ENCODE measurements at regions not wholly inside any gene's neighbourhood (a gene's known extent, or its start where the extent isn't known, plus 50 kb on each side); places are given as distances from the start of the nearest gene placed in this dataset.
"Not testable (repeated sequence)": the region's sequence is repeated elsewhere in the genome, so short reads cannot be mapped to it uniquely, and the experiment has no call there.

DNA sequence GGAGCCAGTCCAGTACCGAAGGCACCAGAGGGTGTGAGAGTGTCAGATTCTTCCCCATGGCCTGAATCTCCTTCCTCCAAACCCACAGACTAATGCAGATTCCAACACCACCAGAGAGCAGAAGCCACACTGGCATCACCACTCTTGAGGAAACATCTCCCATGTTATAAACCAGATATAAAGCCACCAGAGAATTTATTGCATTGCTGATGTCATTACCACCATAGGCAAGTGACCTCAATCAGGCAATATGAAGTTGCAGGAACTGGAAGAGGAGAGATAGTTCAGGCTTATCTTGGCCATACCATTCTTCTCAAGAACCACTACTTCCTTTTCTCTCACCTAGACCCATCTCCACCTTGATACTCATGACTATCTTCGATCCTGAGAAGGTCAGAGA, 653.4 kb downstream of the TMEM121 start:
- H3K27me3 Mint-ChIP-seq (ENCODE audit: low read depth, poor library complexity): peaks cover 2% of the 10 kb centered on the region
- H3K27ac Mint-ChIP-seq: no peak overlapping the region
- H3K36me3 Mint-ChIP-seq (ENCODE audit: low read depth): no peaks in the 10 kb centered on the region
- no peaks in the 10 kb centered on the region for H3K4me1 Mint-ChIP-seq
- H3K4me3 Mint-ChIP-seq: no peak overlapping the region
- no peak for DNase-seq
- no peak for TF ChIP-seq CTCF (IDR thresholded peaks at IDR 0.05)
- H3K9me3 Mint-ChIP-seq: peaks cover 92% of the 10 kb centered on the region

DNA sequence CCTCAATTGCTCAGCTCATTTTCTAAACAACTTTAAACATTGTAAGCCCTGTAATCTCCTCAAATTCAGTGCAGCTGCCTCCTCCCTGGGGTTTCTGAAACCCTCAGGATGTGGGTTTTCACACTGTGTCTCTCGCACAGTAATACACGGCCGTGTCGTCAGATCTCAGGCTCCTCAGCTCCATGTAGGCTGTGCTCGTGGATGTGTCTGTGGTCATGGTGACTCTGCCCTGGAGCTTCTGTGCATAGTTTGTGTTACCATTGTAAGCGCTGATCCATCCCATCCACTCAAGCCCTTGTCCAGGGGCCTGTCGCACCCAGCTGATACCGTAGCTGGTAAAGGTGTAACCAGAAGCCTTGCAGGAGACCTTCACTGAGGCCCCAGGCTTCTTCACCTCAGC, 658.4 kb downstream of the TMEM121 start:
- not testable (repeated sequence) for H3K27ac Mint-ChIP-seq; H3K4me3 Mint-ChIP-seq; H3K4me1 Mint-ChIP-seq; H3K27me3 Mint-ChIP-seq (ENCODE audit: low read depth, poor library complexity); H3K36me3 Mint-ChIP-seq (ENCODE audit: low read depth); DNase-seq
- peaks cover 92% of the 10 kb centered on the region for H3K9me3 Mint-ChIP-seq

DNA sequence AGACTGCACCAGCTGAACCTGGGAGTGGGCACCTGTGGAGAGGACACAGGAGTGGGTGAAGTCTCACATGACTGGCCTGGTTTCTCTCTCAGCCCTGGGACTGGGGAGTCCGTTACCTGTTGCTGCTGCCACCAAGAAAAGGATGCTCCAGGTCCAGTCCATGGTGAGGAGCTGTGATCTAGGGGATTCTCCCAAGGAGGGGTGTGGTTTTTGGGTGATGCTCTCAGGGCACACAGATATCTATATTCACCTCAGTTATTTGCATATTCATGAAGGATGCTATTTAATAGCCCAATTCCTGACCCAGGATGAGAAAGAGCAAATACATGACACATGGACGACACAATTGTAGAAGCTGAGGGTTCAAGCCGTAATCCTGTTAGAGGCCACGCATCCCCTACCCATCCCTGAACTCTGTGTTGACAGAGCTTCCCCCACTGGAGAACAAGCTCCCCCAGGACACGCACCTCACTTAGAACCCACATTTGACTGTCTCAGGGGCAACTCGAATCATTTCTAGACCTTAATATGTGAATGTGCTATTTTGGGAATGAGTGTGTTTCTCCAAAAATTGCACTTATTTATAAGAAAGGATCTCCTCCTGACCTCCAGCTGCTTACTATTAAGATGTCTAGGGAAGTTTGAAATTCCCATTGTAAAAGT, 658.9 kb downstream of the TMEM121 start:
- not testable (repeated sequence) for H3K36me3 Mint-ChIP-seq (ENCODE audit: low read depth); H3K4me3 Mint-ChIP-seq; H3K27ac Mint-ChIP-seq; H3K4me1 Mint-ChIP-seq; H3K27me3 Mint-ChIP-seq (ENCODE audit: low read depth, poor library complexity); DNase-seq
- H3K9me3 Mint-ChIP-seq: peaks cover 92% of the 10 kb centered on the region

- H3K27me3 Mint-ChIP-seq (ENCODE audit: low read depth, poor library complexity): no peaks in the 10 kb centered on the region
- peaks cover 90% of the 10 kb centered on the region for H3K9me3 Mint-ChIP-seq
- H3K4me3 Mint-ChIP-seq: no peak overlapping the region
- DNase-seq: no peak
- H3K4me1 Mint-ChIP-seq: no peaks in the 10 kb centered on the region
- H3K27ac Mint-ChIP-seq: no peak overlapping the region
- H3K36me3 Mint-ChIP-seq (ENCODE audit: low read depth): no peaks in the 10 kb centered on the region
- no peak for TF ChIP-seq CTCF (IDR thresholded peaks at IDR 0.05)
Measured at GRCh38 chr14:106185837-106186233, 659.5 kb downstream of the TMEM121 start.

DNA sequence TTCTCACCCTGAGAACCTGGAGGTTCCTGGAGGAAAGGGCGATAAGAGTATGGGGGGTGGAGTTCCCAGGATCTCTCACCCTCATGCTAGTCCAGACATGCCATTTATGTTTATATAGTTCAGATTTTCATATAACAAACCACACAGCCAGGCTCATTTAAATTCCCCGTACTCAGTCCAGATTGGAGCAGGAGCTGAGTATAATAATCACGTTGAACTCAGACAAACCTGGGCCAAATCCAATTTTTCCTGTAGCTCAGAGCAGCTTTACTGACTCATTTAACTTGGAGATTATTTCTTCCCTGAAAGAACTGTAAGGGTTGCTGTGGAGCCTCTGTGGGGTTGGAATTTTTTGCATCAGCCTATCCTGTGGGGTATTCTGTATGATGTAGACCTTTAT, 660.8 kb downstream of the TMEM121 start:
- no peak for TF ChIP-seq CTCF (IDR thresholded peaks at IDR 0.05)
- no peak for DNase-seq
- no peaks in the 10 kb centered on the region for H3K36me3 Mint-ChIP-seq (ENCODE audit: low read depth)
- no peaks in the 10 kb centered on the region for H3K4me1 Mint-ChIP-seq
- H3K27me3 Mint-ChIP-seq (ENCODE audit: low read depth, poor library complexity): no peaks in the 10 kb centered on the region
- peaks cover 89% of the 10 kb centered on the region for H3K9me3 Mint-ChIP-seq
- no peak overlapping the region for H3K27ac Mint-ChIP-seq
- no peak overlapping the region for H3K4me3 Mint-ChIP-seq

- not testable (repeated sequence) for DNase-seq; H3K36me3 Mint-ChIP-seq (ENCODE audit: low read depth); H3K4me1 Mint-ChIP-seq; H3K27ac Mint-ChIP-seq; H3K27me3 Mint-ChIP-seq (ENCODE audit: low read depth, poor library complexity); H3K4me3 Mint-ChIP-seq
- H3K9me3 Mint-ChIP-seq: peaks cover 93% of the 10 kb centered on the region
Measured at GRCh38 chr14:106192701-106193100, 666.3 kb downstream of the TMEM121 start.

- H3K36me3 Mint-ChIP-seq (ENCODE audit: low read depth): not testable (repeated sequence)
Measured at GRCh38 chr14:106196459-106196858, 670.1 kb downstream of the TMEM121 start.

DNA sequence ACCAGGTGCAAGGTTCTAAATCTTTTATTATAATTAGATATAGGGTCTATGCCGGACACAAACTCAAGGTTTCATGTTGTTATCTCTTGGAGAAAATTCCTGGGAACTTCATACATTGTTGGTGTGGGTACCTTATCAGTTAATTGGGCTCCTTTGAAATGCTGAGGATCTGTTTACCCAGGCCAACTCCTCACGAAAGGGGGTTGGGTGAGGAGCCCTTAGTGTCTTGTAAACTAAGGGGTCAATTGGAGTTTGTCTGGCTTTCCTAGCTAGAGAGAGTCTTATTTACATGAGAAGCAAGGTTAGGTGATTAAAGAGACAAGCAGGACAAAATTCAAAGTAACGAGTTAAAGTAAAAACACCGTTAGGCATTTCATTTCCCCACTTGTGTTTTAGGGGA, 670.9 kb downstream of the TMEM121 start:
- H3K4me3 Mint-ChIP-seq; H3K36me3 Mint-ChIP-seq (ENCODE audit: low read depth); H3K27me3 Mint-ChIP-seq (ENCODE audit: low read depth, poor library complexity); DNase-seq; H3K4me1 Mint-ChIP-seq; H3K27ac Mint-ChIP-seq: not testable (repeated sequence)
- H3K9me3 Mint-ChIP-seq: peaks cover 97% of the 10 kb centered on the region

More at GRCh38 chr14:106196459-106196858, 670.1 kb downstream of the TMEM121 start:
- H3K4me3 Mint-ChIP-seq; H3K4me1 Mint-ChIP-seq; H3K27ac Mint-ChIP-seq; DNase-seq; H3K27me3 Mint-ChIP-seq (ENCODE audit: low read depth, poor library complexity): not testable (repeated sequence)
- H3K9me3 Mint-ChIP-seq: peaks cover 97% of the 10 kb centered on the region
